Memory B cell (primary cell): ENCODE measurements at regions not wholly inside any gene's neighbourhood (a gene's known extent, or its start where the extent isn't known, plus 50 kb on each side); places are given as distances from the start of the nearest gene placed in this dataset.

ENCODE experiments used
- ATAC-seq: fragments of 150-1000 bp; cut with Tn5 transposase; 2 replicates; pipeline ENCODE4 v1.10.0; 2021; ENCODE audit warnings: low read depth, mild to moderate bottlenecking, moderate library complexity
- DNase-seq, 2 donors: peaks; one replicate each; pipeline ENCODE4 v3.0.0; 2022; ENCODE audit warnings: low spot score in 2 of 2
- H3K27ac Mint-ChIP-seq: one replicate; pipeline ENCODE4 v1.8.0; 2022; ENCODE audit warnings: mild to moderate bottlenecking, moderate library complexity, mixed read lengths
- H3K27me3 Mint-ChIP-seq: one replicate; pipeline ENCODE4 v1.8.0; 2022; ENCODE audit warnings: mixed read lengths
- H3K36me3 Mint-ChIP-seq: one replicate; pipeline ENCODE4 v1.8.0; 2022; ENCODE audit warnings: mild to moderate bottlenecking, mixed read lengths
- H3K4me1 Mint-ChIP-seq: one replicate; pipeline ENCODE4 v1.8.0; 2022; ENCODE audit warnings: mixed read lengths
- H3K4me3 Mint-ChIP-seq: one replicate; pipeline ENCODE4 v1.8.0; 2022; ENCODE audit warnings: mild to moderate bottlenecking, moderate library complexity, mixed read lengths
- H3K9me3 Mint-ChIP-seq: one replicate; pipeline ENCODE4 v1.8.0; 2022; ENCODE audit warnings: mixed read lengths

GRCh38 chr12:127106041-127106440, 1160.9 kb upstream of the TMEM132C start:
- ATAC-seq: no peak
- DNase-seq: no peak
- Mint-ChIP-seq H3K4me1 (no peaks in the 10 kb centered on the region), H3K9me3 (no peaks in the 10 kb centered on the region), H3K27me3 (peaks cover 3% of the 10 kb centered on the region), H3K36me3 (no peaks in the 10 kb centered on the region), H3K27ac (no peak overlapping the region), H3K4me3 (no peak overlapping the region)

GRCh38 chr12:127106697-127107096, 1160.3 kb upstream of the TMEM132C start:
- peaks cover 3% of the 10 kb centered on the region for H3K27me3 Mint-ChIP-seq
- ATAC-seq (no peak), DNase-seq (no peak)
- H3K9me3 Mint-ChIP-seq: no peaks in the 10 kb centered on the region
- no peak overlapping the region for H3K27ac Mint-ChIP-seq
- no peak overlapping the region for H3K4me3 Mint-ChIP-seq
- no peaks in the 10 kb centered on the region for H3K4me1 Mint-ChIP-seq
- H3K36me3 Mint-ChIP-seq: no peaks in the 10 kb centered on the region

- H3K36me3 Mint-ChIP-seq: no peaks in the 10 kb centered on the region
- no peaks in the 10 kb centered on the region for H3K9me3 Mint-ChIP-seq
- peaks cover 3% of the 10 kb centered on the region for H3K27me3 Mint-ChIP-seq
- H3K4me3 Mint-ChIP-seq: no peak overlapping the region
- no peak for DNase-seq
- no peaks in the 10 kb centered on the region for H3K4me1 Mint-ChIP-seq
- H3K27ac Mint-ChIP-seq: no peak overlapping the region
- ATAC-seq: no peak
Measured at GRCh38 chr12:127107744-127108143, 1159.2 kb upstream of the TMEM132C start.

GRCh38 chr12:127108360-127109215, 1158.4 kb upstream of the TMEM132C start:
- ATAC-seq (no peak), DNase-seq (no peak)
- H3K27me3 Mint-ChIP-seq: peaks cover 3% of the 10 kb centered on the region
- no peaks in the 10 kb centered on the region for H3K9me3 Mint-ChIP-seq
- no peaks in the 10 kb centered on the region for H3K36me3 Mint-ChIP-seq
- H3K4me1 Mint-ChIP-seq: no peaks in the 10 kb centered on the region
- no peak overlapping the region for H3K27ac Mint-ChIP-seq
- H3K4me3 Mint-ChIP-seq: no peak overlapping the region

DNA sequence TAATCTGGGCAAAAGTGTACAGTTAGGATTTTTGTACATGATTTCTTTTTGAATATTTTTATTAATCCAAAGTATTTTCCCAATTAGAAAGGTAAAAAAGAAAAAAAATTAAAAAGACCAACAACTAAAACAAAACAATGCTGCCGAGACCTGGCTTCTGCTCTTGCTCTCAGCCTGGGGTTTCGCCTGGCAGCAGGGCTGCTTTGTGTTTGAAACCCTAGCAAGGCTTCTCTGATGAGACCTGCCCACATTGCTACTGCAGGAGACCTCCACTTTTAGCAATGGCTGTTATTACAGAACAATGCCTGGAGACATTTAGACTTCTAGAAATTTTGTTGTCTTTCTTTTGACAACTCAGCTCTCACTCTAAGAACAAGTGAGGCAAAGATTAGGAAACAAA, 1153.0 kb upstream of the TMEM132C start:
- Mint-ChIP-seq H3K9me3 (peaks cover under 1% of the 10 kb centered on the region), H3K27ac (no peak overlapping the region), H3K4me1 (no peaks in the 10 kb centered on the region), H3K4me3 (no peak overlapping the region), H3K27me3 (no peaks in the 10 kb centered on the region), H3K36me3 (no peaks in the 10 kb centered on the region)
- DNase-seq: no peak
- no peak for ATAC-seq

DNA sequence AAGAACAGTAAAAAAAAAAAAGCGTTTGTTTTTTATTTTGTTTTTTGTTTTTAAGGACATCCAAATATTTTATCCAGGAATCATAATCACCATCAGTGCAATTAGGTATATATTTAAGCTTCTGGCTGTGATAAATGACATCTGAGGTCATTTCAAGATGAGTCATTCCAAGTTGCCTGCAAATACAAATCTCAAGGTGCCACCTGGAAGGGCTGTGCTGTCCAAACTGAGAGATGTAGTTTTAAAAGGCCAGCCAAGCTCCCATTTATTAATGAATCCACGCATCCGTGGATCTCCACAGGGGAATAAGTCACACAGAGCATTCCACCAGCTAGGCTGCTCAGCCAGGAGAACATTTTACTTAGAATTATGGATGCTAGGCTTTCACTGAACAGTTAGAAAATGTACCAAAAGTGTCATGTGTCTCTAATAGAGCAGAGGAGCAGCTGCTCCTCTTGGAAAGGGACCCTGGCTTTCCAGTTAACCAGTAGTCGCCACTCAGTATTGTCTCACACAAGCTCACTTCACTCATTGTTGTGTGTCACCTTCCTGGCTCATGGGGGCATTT, 1151.4 kb upstream of the TMEM132C start:
- Mint-ChIP-seq H3K27ac (no peak overlapping the region), H3K4me1 (no peaks in the 10 kb centered on the region), H3K36me3 (no peaks in the 10 kb centered on the region), H3K9me3 (peaks cover 2% of the 10 kb centered on the region), H3K27me3 (no peaks in the 10 kb centered on the region), H3K4me3 (no peak overlapping the region)
- DNase-seq: no peak
- ATAC-seq: no peak

- Mint-ChIP-seq H3K27me3 (no peaks in the 10 kb centered on the region), H3K36me3 (no peaks in the 10 kb centered on the region), H3K27ac (no peak overlapping the region), H3K4me1 (no peaks in the 10 kb centered on the region), H3K9me3 (peaks cover 2% of the 10 kb centered on the region), H3K4me3 (no peak overlapping the region)
- ATAC-seq: no peak
- no peak for DNase-seq
Measured at GRCh38 chr12:127118251-127118650, 1148.7 kb upstream of the TMEM132C start.

GRCh38 chr12:127119600-127120140, 1147.3 kb upstream of the TMEM132C start:
- no peaks in the 10 kb centered on the region for H3K27me3 Mint-ChIP-seq
- H3K4me1 Mint-ChIP-seq: no peaks in the 10 kb centered on the region
- no peak for DNase-seq
- H3K9me3 Mint-ChIP-seq: peaks cover 2% of the 10 kb centered on the region
- no peaks in the 10 kb centered on the region for H3K36me3 Mint-ChIP-seq
- H3K4me3 Mint-ChIP-seq: no peak overlapping the region
- H3K27ac Mint-ChIP-seq: no peak overlapping the region
- ATAC-seq: no peak

DNA sequence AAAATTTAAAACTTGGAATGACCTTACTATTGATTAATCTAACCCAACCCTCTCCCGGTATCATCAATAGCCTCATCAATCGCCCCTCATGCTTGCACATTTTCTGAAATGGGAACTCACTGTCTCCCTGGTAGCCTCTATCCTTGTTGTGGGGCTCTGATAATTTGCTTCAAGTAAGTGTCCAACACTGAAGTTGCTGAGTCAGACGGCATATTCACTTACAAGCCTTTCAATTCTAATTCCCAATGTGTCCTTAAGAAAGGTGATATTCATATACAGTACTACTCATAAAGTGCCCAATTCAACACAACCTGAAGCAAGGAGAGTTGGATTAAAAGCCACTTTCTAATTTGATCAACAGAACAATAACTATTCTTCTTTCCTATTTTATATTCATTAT, 1146.1 kb upstream of the TMEM132C start:
- ATAC-seq (no peak), DNase-seq (no peak)
- Mint-ChIP-seq H3K27ac (no peak overlapping the region), H3K4me3 (no peak overlapping the region), H3K9me3 (peaks cover 2% of the 10 kb centered on the region), H3K27me3 (no peaks in the 10 kb centered on the region), H3K4me1 (no peaks in the 10 kb centered on the region), H3K36me3 (no peaks in the 10 kb centered on the region)

DNA sequence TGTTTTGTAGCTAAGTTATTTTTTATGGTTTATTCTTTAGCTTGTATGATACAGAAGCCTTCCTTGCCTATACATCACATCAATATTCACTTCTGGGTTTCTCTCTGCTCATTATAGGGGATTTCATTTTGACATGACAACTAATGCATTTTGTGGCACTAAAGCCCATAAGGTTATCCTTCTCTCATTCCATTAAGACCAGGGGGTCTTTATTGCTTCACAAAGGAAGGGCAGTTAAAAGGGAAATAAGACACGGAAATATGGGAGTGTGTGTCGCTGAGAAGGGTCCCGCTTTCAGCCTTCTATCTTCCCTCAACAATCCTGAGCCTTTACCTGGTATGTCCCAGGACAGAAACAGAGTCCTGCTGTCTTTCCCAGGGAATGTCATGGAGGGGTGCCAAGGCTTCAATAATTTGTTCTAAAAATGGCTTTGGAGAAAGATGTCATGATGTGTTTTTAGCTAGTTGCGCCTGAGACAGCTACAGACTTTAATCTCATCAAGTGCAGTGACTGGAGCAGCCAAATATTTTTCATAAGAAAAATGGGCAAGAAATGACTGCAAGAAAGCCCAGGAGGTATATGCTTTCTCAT, 1145.4 kb upstream of the TMEM132C start:
- no peaks in the 10 kb centered on the region for H3K36me3 Mint-ChIP-seq
- peaks cover 2% of the 10 kb centered on the region for H3K9me3 Mint-ChIP-seq
- H3K4me1 Mint-ChIP-seq: no peaks in the 10 kb centered on the region
- ATAC-seq: no peak
- H3K4me3 Mint-ChIP-seq: no peak overlapping the region
- no peaks in the 10 kb centered on the region for H3K27me3 Mint-ChIP-seq
- H3K27ac Mint-ChIP-seq: no peak overlapping the region
- DNase-seq: no peak

GRCh38 chr12:127125607-127126259, 1141.2 kb upstream of the TMEM132C start:
- ATAC-seq (no peak), DNase-seq (no peak)
- no peaks in the 10 kb centered on the region for H3K27me3 Mint-ChIP-seq
- H3K4me1 Mint-ChIP-seq: no peaks in the 10 kb centered on the region
- no peak overlapping the region for H3K4me3 Mint-ChIP-seq
- H3K36me3 Mint-ChIP-seq: no peaks in the 10 kb centered on the region
- no peaks in the 10 kb centered on the region for H3K9me3 Mint-ChIP-seq
- H3K27ac Mint-ChIP-seq: no peak overlapping the region

- no peak overlapping the region for H3K27ac Mint-ChIP-seq
- H3K4me1 Mint-ChIP-seq: no peaks in the 10 kb centered on the region
- ATAC-seq: no peak
- no peak for DNase-seq
- H3K36me3 Mint-ChIP-seq: no peaks in the 10 kb centered on the region
- no peaks in the 10 kb centered on the region for H3K27me3 Mint-ChIP-seq
- H3K4me3 Mint-ChIP-seq: no peak overlapping the region
- no peaks in the 10 kb centered on the region for H3K9me3 Mint-ChIP-seq
Measured at GRCh38 chr12:127126260-127126628, 1140.7 kb upstream of the TMEM132C start.

- no peaks in the 10 kb centered on the region for H3K4me1 Mint-ChIP-seq
- no peak overlapping the region for H3K4me3 Mint-ChIP-seq
- H3K9me3 Mint-ChIP-seq: no peaks in the 10 kb centered on the region
- H3K27ac Mint-ChIP-seq: no peak overlapping the region
- no peaks in the 10 kb centered on the region for H3K36me3 Mint-ChIP-seq
- no peaks in the 10 kb centered on the region for H3K27me3 Mint-ChIP-seq
- ATAC-seq (no peak), DNase-seq (no peak)
Measured at GRCh38 chr12:127127897-127128296, 1139.1 kb upstream of the TMEM132C start.

GRCh38 chr12:127130506-127131124, 1136.4 kb upstream of the TMEM132C start:
- H3K9me3 Mint-ChIP-seq: peaks cover 3% of the 10 kb centered on the region
- no peak for ATAC-seq
- H3K4me3 Mint-ChIP-seq: no peak overlapping the region
- no peak for DNase-seq
- no peaks in the 10 kb centered on the region for H3K36me3 Mint-ChIP-seq
- no peak overlapping the region for H3K27ac Mint-ChIP-seq
- H3K4me1 Mint-ChIP-seq: no peaks in the 10 kb centered on the region
- H3K27me3 Mint-ChIP-seq: no peaks in the 10 kb centered on the region
